Cardiac muscle cell (in vitro differentiated cells and primary cell): ENCODE measurements at regions not wholly inside any gene's neighbourhood (a gene's known extent, or its start where the extent isn't known, plus 50 kb on each side); places are given as distances from the start of the nearest gene placed in this dataset.

Experiments used
- DNase-seq, 2 donors: peaks; one replicate each; pipeline versions ENCODE4 v3.0.0 to v3.0.0-alpha.2; 2010 to 2017; ENCODE audit warnings: low read depth in 1 of 2, low spot score in 1 of 2
- H3K27ac ChIP-seq: fragments of 200-600 bp; sonication (generic); 2 replicates; pipeline ENCODE4 v1.5.1; 2016
- H3K27me3 ChIP-seq: fragments of 200-600 bp; sonication (generic); 2 replicates; pipeline ENCODE4 v1.6.0; 2016; ENCODE audit warnings: control low read depth
- H3K36me3 ChIP-seq: fragments of 200-600 bp; sonication (generic); 2 replicates; pipeline ENCODE4 v1.5.1; 2016; ENCODE audit warnings: control low read depth
- H3K4me1 ChIP-seq: fragments of 200-600 bp; sonication (generic); 2 replicates; pipeline ENCODE4 v1.8.1; 2017; ENCODE audit warnings: low read depth, mild to moderate bottlenecking, mixed run types
- H3K4me3 ChIP-seq: fragments of 200-600 bp; sonication (generic); 2 replicates; pipeline ENCODE4 v1.5.1; 2016; ENCODE audit warnings: mild to moderate bottlenecking
- H3K9me3 ChIP-seq: fragments of 200-600 bp; sonication (generic); 2 replicates; pipeline ENCODE4 v1.5.1; 2017; ENCODE audit warnings: low read depth, mild to moderate bottlenecking, control low read depth
- CTCF ChIP-seq: IDR thresholded peaks from 2 replicates; pipeline ENCODE4 v1.5.1; 2012; ENCODE audit warnings: low read depth, mild to moderate bottlenecking, low read length

DNA sequence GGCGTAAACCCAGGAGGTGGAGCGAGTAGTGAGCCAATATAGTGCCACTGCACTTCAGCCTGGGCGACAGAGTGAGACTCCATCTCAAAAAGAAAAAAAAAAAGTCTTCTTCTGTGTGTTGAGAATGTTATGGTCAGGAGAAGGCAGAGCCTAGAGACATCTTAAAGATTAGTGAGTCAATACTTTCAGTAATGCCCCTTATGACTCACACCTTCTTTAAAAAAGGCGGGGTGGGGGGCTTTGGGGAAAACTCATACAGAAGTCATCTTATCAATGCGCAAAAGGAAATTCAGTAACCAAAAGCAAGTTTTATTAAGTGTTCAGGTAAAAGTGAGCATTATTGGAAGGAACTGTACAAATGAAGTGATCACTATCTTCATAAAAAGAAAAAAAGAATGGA, 1369.8 kb upstream of the LRRTM3 start:
- TF ChIP-seq CTCF = no peak
- Histone ChIP-seq H3K36me3 (no peaks in the 10 kb centered on the region), H3K27ac (no peak overlapping the region), H3K9me3 (no peaks in the 10 kb centered on the region), H3K4me3 (no peak overlapping the region), H3K27me3 (no peaks in the 10 kb centered on the region), H3K4me1 (no peaks in the 10 kb centered on the region)
- DNase-seq = no peak

DNA sequence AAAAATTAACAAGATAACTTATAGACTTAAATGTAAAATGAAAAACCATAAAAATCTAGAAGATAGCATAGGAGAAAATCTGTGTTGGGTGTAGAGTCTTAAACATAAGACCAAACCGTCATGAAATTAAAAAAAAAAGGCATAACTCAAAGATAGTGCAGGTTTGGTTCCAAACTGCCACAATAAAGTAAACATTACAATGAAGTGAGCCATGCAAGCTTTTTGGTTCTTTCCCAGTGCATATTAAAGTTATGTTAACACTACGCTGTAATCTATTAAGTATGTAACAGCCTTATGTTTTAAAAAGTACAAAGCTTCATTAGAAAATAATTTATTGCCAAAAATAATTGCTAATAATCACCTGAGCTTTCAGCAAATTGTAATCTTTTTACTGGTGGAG, 1366.5 kb upstream of the LRRTM3 start:
- Histone ChIP-seq H3K36me3 (no peaks in the 10 kb centered on the region), H3K27me3 (no peaks in the 10 kb centered on the region), H3K4me3 (no peak overlapping the region), H3K27ac (no peak overlapping the region), H3K9me3 (no peaks in the 10 kb centered on the region), H3K4me1 (no peaks in the 10 kb centered on the region)
- DNase-seq = no peak
- no peak for TF ChIP-seq CTCF

DNA sequence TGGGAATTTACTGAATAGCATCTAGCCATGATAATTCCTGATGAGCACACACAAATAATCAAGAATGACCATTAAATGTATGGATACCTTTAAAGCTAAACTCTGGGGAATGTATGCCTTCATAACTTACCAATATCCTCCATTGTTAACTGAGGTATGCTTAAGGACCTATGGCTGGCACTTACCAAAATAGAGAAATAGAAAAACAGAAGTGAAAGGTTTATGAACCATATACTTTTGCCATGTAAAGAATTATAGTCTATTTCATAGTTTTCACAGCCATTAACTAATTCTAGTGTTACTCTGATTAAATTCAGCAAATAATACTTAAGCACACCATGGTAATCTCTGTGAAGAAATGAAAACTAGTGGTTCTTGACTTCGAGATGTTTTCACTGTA, 1360.6 kb upstream of the LRRTM3 start:
- Histone ChIP-seq H3K36me3 (no peaks in the 10 kb centered on the region), H3K27ac (no peak overlapping the region), H3K4me1 (no peaks in the 10 kb centered on the region), H3K4me3 (no peak overlapping the region), H3K9me3 (no peaks in the 10 kb centered on the region), H3K27me3 (no peaks in the 10 kb centered on the region)
- no peak for TF ChIP-seq CTCF
- DNase-seq = no peak

GRCh38 chr10:65566906-65567305, 1358.9 kb upstream of the LRRTM3 start:
- Histone ChIP-seq H3K36me3 (no peaks in the 10 kb centered on the region), H3K4me1 (no peaks in the 10 kb centered on the region), H3K9me3 (no peaks in the 10 kb centered on the region), H3K27ac (no peak overlapping the region), H3K27me3 (no peaks in the 10 kb centered on the region), H3K4me3 (no peak overlapping the region)
- no peak for TF ChIP-seq CTCF
- DNase-seq = no peak

GRCh38 chr10:65570143-65571010, 1355.5 kb upstream of the LRRTM3 start:
- Histone ChIP-seq H3K4me3 (peak overlapping the region; percentile 37), H3K4me1 (no peaks in the 10 kb centered on the region), H3K9me3 (no peaks in the 10 kb centered on the region), H3K36me3 (no peaks in the 10 kb centered on the region), H3K27me3 (no peaks in the 10 kb centered on the region), H3K27ac (peak overlapping the region; percentile 33)
- TF ChIP-seq CTCF = no peak
- peak; percentile 64 to 78 for DNase-seq
